Pancreas (tissue), 10 donors: ENCODE measurements at regions not wholly inside any gene's neighbourhood (a gene's known extent, or its start where the extent isn't known, plus 50 kb on each side); places are given as distances from the start of the nearest gene placed in this dataset.
A peak's percentile ranks its signal among the peaks of the same experiment; 100 is the strongest.

ENCODE experiments used
- ATAC-seq, 4 donors: fragments of 200-7000 bp; cut with Tn5 transposase; one replicate each; pipeline versions ENCODE4 v1.8.0 to v1.9.1; 2020; ENCODE audit warnings: mild to moderate bottlenecking in 4 of 4, moderate library complexity in 4 of 4
- DNase-seq, 6 donors: peaks; one replicate each; pipeline ENCODE4 v3.0.0-alpha.2; 2020
- FAIRE-seq: peaks from 2 replicates; lab custom pipeline; 2012; peaks lifted over from hg19 to GRCh38; lab: Jason Lieb, UNC
- H3K27ac ChIP-seq, 4 donors: fragments of 200-600 bp; sonication (generic); 1 replicate in 3 of 4; 2 replicates in 1 of 4; pipeline versions ENCODE4 v1.5.0 to v1.8.0; 2020
- H3K27me3 ChIP-seq, 4 donors: fragments of 200-600 bp; one replicate each; pipeline ENCODE4 v1.8.0; 2021
- H3K36me3 ChIP-seq, 3 donors: fragments of 200-600 bp; sonication (generic) in 1 of 3; one replicate each; pipeline versions ENCODE4 v1.5.0 to v1.8.0; 2020 to 2021
- H3K4me1 ChIP-seq, 3 donors: fragments of 200-600 bp; one replicate each; pipeline ENCODE4 v1.8.0; 2021
- H3K4me3 ChIP-seq, 4 donors: fragments of 200-600 bp; sonication (generic) in 2 of 4; one replicate each; pipeline versions ENCODE4 v1.5.0 to v1.8.0; 2020 to 2021
- H3K9me3 ChIP-seq, 4 donors: fragments of 200-600 bp; one replicate each; pipeline ENCODE4 v1.8.0; 2021
- WGBS, 2 donors: extraction: QIAGEN DNeasy Blood & Tissue Kit; methylation state at CpG; one replicate each; pipeline ENCODE4 v1.1.7; 2013; 5-methylcytosine and 5-hydroxymethylcytosine counted together
- intact Hi-C, 3 donors: fragments of 100-400 bp; cut with DNase I; formaldehyde crosslinking; loops; one replicate each; pipeline versions ENCODE4 v1.11.1 to v1.14.2; 2022
- TF ChIP-seq, protein P1 (sequence below), 4 donors: fragments of 200-600 bp; sonication (generic) in 3 of 4; IDR thresholded peaks; one replicate each; pipeline versions ENCODE4 v1.5.0 to v1.8.0; 2021; ENCODE audit warnings: antibody characterized with exemption in 4 of 4
- donor health status: healthy with polysubstance abuse.
- donor health status: DM: no; HTN: no; CAD: no; lungs with moderate emphysema.
- donor health status: DM: no; HTN: no; CAD: no.
- donor health status: control.
- donor health status: control.
- donor health status: Bipolar disorder and iron deficiency.
- donor health status: DM: yes; HTN: yes; CAD: no.
- donor health status: DM: no; HTN: no; CAD: no.
- donor health status: DM: no; HTN: no; CAD: no.
- donor health status: DM: yes; HTN: yes; CAD: no.

DNA sequence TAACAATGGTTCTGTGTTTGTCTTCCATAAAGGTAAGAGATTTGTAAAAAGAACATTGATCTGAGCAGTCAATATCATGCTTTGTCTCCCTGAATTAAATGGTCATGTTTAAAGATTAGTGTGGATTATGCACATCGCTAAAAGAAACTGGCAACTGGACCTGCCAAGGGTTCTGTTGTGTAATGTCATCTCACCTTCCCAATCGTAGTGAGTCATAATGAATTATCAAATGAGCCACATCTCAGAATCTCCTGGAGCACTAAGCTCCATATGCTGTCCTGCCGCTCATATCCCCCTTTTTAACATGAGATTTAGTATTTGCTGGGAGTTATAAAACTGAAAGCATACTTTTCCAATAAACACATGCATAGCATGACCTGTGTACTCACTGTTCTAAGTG lies 187.0 kb upstream of the OPRM1 start:
- Histone ChIP-seq H3K4me1 (peaks cover 14 to 27% (median 24%) of the 10 kb centered on the region in 3 donors), H3K4me3 (no peak overlapping the region), H3K9me3 (no peaks in the 10 kb centered on the region), H3K27ac (no peak overlapping the region), H3K36me3 (no peaks in the 10 kb centered on the region), H3K27me3 (no peaks in the 10 kb centered on the region)
- 18 to 22% methylated on average over 3 of the region's 3 CpGs for WGBS, 2 donors
- intact Hi-C loops: no loop called here
- ATAC-seq (peak; percentile 57 to 79 (median 66)), FAIRE-seq (no peak), DNase-seq (no peak)
- TF ChIP-seq, protein P1, sequence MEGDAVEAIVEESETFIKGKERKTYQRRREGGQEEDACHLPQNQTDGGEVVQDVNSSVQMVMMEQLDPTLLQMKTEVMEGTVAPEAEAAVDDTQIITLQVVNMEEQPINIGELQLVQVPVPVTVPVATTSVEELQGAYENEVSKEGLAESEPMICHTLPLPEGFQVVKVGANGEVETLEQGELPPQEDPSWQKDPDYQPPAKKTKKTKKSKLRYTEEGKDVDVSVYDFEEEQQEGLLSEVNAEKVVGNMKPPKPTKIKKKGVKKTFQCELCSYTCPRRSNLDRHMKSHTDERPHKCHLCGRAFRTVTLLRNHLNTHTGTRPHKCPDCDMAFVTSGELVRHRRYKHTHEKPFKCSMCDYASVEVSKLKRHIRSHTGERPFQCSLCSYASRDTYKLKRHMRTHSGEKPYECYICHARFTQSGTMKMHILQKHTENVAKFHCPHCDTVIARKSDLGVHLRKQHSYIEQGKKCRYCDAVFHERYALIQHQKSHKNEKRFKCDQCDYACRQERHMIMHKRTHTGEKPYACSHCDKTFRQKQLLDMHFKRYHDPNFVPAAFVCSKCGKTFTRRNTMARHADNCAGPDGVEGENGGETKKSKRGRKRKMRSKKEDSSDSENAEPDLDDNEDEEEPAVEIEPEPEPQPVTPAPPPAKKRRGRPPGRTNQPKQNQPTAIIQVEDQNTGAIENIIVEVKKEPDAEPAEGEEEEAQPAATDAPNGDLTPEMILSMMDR (IDR thresholded peaks at IDR 0.05): no peak

DNA sequence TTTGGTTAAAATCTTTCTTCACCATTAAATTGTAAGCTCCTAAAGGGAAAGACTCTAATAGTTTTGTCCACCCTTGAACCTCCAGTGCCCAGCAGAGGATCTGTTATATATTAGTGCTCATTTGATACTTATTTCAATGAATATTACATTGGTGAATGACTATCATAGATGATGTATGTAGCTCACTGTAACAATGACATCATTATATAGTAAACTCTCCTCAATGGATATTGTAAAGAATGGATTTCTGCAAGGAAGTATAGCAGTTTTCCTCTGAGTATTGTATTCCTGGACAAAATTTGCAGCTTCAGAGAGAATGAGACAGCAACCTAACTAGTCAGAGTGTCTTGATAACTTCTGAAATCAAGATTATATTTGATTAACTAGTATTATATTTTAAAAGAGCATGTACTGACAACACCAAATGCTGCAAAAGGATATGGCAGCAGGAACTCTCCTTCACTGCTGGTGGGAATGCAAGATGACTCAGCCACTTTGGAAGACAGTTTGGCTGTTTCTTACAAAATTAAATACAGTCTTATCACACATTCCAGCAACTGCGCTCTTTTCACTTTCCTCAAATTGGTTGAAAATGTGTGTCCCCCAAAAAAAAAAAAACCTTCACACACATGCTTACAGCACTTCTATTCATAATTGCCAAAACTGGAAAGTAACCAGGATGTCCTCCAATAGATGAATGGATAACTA lies 189.8 kb upstream of the OPRM1 start:
- DNase-seq (no peak), FAIRE-seq (no peak), ATAC-seq (no peak)
- Histone ChIP-seq H3K9me3 (no peaks in the 10 kb centered on the region), H3K36me3 (no peaks in the 10 kb centered on the region), H3K4me1 (peaks cover 14 to 26% (median 23%) of the 10 kb centered on the region in 3 donors), H3K4me3 (no peak overlapping the region), H3K27ac (no peak overlapping the region), H3K27me3 (no peaks in the 10 kb centered on the region)
- WGBS, 2 donors: 52 to 71% methylated on average over 1 of the region's 1 CpG
- TF ChIP-seq, protein P1 (IDR thresholded peaks at IDR 0.05): no peak
- intact Hi-C loops: no loop called here

DNA sequence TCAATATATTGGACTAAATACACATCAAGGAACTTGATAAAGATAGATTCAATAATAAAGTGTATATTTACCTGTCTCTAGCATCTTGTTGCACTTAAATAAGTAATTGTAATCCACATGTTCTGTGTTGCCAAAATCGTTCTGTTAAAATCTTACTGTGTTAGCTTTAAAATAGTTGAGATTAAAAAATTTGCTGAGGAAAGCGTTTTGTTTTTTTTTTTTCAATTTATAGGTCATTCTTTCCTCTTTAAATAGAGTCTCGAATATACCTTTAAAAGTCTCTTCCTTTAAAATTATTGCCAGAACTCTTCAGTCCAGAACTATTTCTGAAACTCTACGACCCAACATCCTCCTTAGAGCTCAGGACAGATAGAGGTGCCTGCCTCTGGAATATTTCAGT lies 195.6 kb upstream of the OPRM1 start:
- intact Hi-C loops: no loop called here
- Histone ChIP-seq H3K27me3 (no peaks in the 10 kb centered on the region), H3K4me3 (no peak overlapping the region), H3K36me3 (no peaks in the 10 kb centered on the region), H3K27ac (no peak overlapping the region), H3K4me1 (no peaks in the 10 kb centered on the region), H3K9me3 (no peaks in the 10 kb centered on the region)
- FAIRE-seq: no peak
- TF ChIP-seq, protein P1 (IDR thresholded peaks at IDR 0.05): no peak
- ATAC-seq: no peak
- 78 to 85% methylated on average over 4 of the region's 4 CpGs for WGBS, 2 donors
- DNase-seq: no peak

DNA sequence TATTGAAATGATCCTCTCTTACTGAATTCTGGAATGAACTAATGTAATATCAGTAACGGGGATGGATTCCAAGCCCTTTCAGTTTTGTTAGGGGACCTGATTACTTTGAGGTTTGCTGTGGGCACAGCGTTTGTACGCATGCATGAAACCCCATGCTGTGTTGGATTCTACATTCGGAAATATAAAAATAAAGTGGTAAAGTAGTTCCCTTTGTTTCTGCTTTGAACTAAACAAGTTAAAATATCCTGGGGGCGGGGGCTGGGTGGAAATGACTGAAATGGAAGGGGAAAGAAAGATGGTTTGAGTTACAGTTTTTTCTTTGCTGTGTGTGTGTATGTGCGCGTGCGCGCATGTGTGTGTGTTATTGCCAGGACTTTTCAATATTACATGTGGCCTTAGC lies 196.5 kb upstream of the OPRM1 start:
- Histone ChIP-seq H3K27ac (no peak overlapping the region), H3K4me3 (no peak overlapping the region), H3K36me3 (no peaks in the 10 kb centered on the region), H3K4me1 (no peaks in the 10 kb centered on the region), H3K9me3 (no peaks in the 10 kb centered on the region), H3K27me3 (no peaks in the 10 kb centered on the region)
- TF ChIP-seq, protein P1 (IDR thresholded peaks at IDR 0.05): no peak
- no peak for ATAC-seq
- intact Hi-C loops: no loop called here
- 93 to 95% methylated on average over 9 of the region's 9 CpGs for WGBS, 2 donors
- no peak for FAIRE-seq
- DNase-seq: no peak
